GM23248 (cell line): ENCODE measurements at regions not wholly inside any gene's neighbourhood (a gene's known extent, or its start where the extent isn't known, plus 50 kb on each side); places are given as distances from the start of the nearest gene placed in this dataset.

Experiments used
- DNase-seq: peaks from one replicate; pipeline ENCODE4 v3.0.0-alpha.2; 2015
- H2AFZ ChIP-seq: fragments of 200-600 bp; sonication (generic); 2 replicates; pipeline ENCODE4 v1.6.1; 2016; ENCODE audit warnings: antibody characterized with exemption
- H3F3A ChIP-seq: fragments of 200-600 bp; sonication (generic); 2 replicates; pipeline ENCODE4 v1.6.1; 2016; ENCODE audit warnings: mild to moderate bottlenecking, antibody characterized with exemption, mixed run types; ENCODE audit not compliant: insufficient read depth
- H3K27ac ChIP-seq: fragments of 200-600 bp; sonication (generic); 2 replicates; pipeline ENCODE4 v1.5.1; 2016; ENCODE audit warnings: mild to moderate bottlenecking
- H3K27me3 ChIP-seq: fragments of 200-600 bp; sonication (generic); replicated peaks from 2 replicates; pipeline ENCODE4 v1.6.1; 2016; ENCODE audit warnings: mild to moderate bottlenecking; ENCODE audit not compliant: insufficient read depth
- H3K36me3 ChIP-seq: fragments of 200-600 bp; sonication (generic); 2 replicates; pipeline ENCODE4 v1.6.1; 2016; ENCODE audit warnings: low read depth, mild to moderate bottlenecking
- H3K4me1 ChIP-seq: fragments of 200-600 bp; sonication (generic); 2 replicates; pipeline ENCODE4 v1.6.1; 2016; ENCODE audit warnings: mild to moderate bottlenecking; ENCODE audit not compliant: insufficient read depth
- H3K4me2 ChIP-seq: fragments of 200-600 bp; sonication (generic); one replicate; pipeline ENCODE4 v1.6.1; 2016; ENCODE audit warnings: mild to moderate bottlenecking; ENCODE audit not compliant: unreplicated experiment
- H3K4me3 ChIP-seq: fragments of 200-600 bp; sonication (generic); 2 replicates; pipeline ENCODE4 v1.5.1; 2016; ENCODE audit warnings: mild to moderate bottlenecking
- H3K79me2 ChIP-seq: fragments of 200-600 bp; sonication (generic); 2 replicates; pipeline ENCODE4 v1.6.1; 2016; ENCODE audit warnings: mild to moderate bottlenecking; ENCODE audit not compliant: insufficient read depth
- H3K9ac ChIP-seq: fragments of 200-600 bp; sonication (generic); 2 replicates; pipeline ENCODE4 v1.6.1; 2016; ENCODE audit warnings: mild to moderate bottlenecking
- H3K9me2 ChIP-seq: fragments of 200-600 bp; sonication (generic); 2 replicates; pipeline ENCODE4 v1.6.1; 2016; ENCODE audit warnings: mixed run types, mild to moderate bottlenecking, moderate library complexity; ENCODE audit not compliant: insufficient read depth
- H3K9me3 ChIP-seq: fragments of 200-600 bp; sonication (generic); one replicate; pipeline ENCODE4 v1.6.1; 2017; ENCODE audit warnings: low read depth
- H4K20me1 ChIP-seq: fragments of 200-600 bp; sonication (generic); 2 replicates; pipeline ENCODE4 v1.6.0; 2016; ENCODE audit not compliant: insufficient read depth
- EZH2 ChIP-seq: fragments of 200-600 bp; sonication (generic); IDR thresholded peaks from 2 replicates; pipeline ENCODE4 v1.6.1; 2018; ENCODE audit warnings: antibody characterized with exemption, mild to moderate bottlenecking; ENCODE audit not compliant: insufficient read depth, poor library complexity, severe bottlenecking
- EZH2phosphoT487 ChIP-seq: fragments of 200-600 bp; sonication (generic); IDR thresholded peaks from 2 replicates; pipeline ENCODE4 v1.6.1; 2018; ENCODE audit warnings: antibody characterized with exemption, moderate library complexity, mild to moderate bottlenecking, low read depth; ENCODE audit not compliant: insufficient read depth
- WGBS, 2 experiments: methylation state at CpG; one replicate each; pipeline ENCODE4 v1.1.6; 2015 to 2017; ENCODE audit warnings: low lambda C conversion rate in 2 of 2, low coverage in 1 of 2; ENCODE audit errors: missing lambda C conversion rate in 2 of 2; 5-methylcytosine and 5-hydroxymethylcytosine counted together
- in situ Hi-C: fragments of 300-500 bp; cut with MboI; formaldehyde crosslinking; loops from 2 replicates; pipeline ENCODE4 v1.15.0; 2020

DNA sequence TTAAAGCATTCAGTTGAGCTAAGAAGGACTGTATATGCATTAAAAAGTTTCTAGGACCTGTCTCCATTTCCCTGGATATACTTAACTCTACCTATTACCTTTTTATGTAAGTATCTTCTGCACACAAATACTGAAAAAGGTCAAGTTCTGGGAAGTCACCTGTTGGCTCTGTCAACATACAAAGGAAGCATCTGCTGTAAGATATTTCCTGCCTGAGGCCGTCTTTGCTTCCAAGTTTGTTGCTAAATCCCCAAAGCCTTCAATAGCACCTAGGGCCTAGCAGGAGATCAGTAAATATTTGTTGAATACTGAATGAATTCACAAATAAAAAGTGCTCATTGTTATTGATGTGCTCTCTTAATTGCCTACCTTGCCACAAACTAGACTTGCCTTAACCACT lies 188.4 kb downstream of the DUSP6 start:
- in situ Hi-C loops, result no loop called here
- Histone ChIP-seq H3K27ac (no peak overlapping the region), H3K9me2 (no peaks in the 10 kb centered on the region), H3F3A (peaks cover 36% of the 10 kb centered on the region), H2AFZ (no peak overlapping the region), H3K4me3 (no peak overlapping the region), H3K79me2 (no peaks in the 10 kb centered on the region), H3K36me3 (no peaks in the 10 kb centered on the region), H3K4me1 (peaks cover 46% of the 10 kb centered on the region), H3K4me2 (no peak overlapping the region), H3K9me3 (no peaks in the 10 kb centered on the region), H3K9ac (no peak overlapping the region), H3K27me3 (no peaks in the 10 kb centered on the region), H4K20me1 (no peaks in the 10 kb centered on the region)
- no peak for TF ChIP-seq EZH2
- TF ChIP-seq EZH2phosphoT487, result no peak
- DNase-seq, result no peak
- WGBS, 2 experiments, result 94 to 100% methylated on average over 1 of the region's 1 CpG

DNA sequence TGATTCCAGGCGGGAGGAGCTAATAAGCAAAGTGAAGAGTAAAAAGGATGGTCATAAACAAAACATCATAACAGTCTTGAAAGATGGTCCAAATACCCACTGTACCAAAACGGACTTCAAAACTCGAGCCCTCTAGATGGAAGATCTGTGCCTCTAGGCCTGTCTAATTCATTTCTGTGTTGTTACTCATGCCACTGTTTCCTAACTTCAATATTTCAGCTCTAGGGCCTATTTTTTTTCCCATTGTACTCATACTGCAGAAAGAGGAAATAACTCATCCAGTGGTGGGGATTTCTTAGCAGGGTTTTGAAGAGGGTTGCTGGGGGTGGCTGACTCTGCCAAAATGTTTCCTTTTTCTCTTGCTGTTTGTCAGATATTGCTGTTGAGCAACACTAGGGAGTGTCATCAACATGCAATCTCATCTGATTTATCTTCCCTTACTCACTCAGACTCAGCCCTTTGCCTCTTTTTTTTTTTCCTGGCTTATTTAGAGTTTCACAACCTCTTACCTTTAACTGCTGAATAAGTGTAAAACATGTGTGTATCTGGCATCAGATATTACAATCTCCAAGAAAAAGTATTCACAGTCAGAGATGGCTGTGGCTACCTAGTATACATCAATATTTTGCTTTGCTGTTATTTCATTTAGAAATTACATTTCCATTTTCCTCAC lies 189.6 kb downstream of the DUSP6 start:
- Histone ChIP-seq H3K9me2 (no peaks in the 10 kb centered on the region), H2AFZ (0 out of 2 replicates have a peak overlapping the region, but pooled peaks have one; percentile 42), H3K9me3 (no peaks in the 10 kb centered on the region), H3K4me1 (peaks cover 57% of the 10 kb centered on the region), H3K79me2 (no peaks in the 10 kb centered on the region), H3K27me3 (no peaks in the 10 kb centered on the region), H3K4me2 (peak overlapping the region; percentile 52), H3K4me3 (0 out of 2 replicates have a peak overlapping the region, but pooled peaks have one; percentile 14), H3K9ac (peak overlapping the region; percentile 57), H3F3A (peaks cover 39% of the 10 kb centered on the region), H3K36me3 (no peaks in the 10 kb centered on the region), H3K27ac (peak overlapping the region; percentile 94), H4K20me1 (no peaks in the 10 kb centered on the region)
- TF ChIP-seq EZH2phosphoT487, result peak; percentile 97
- TF ChIP-seq EZH2, result no peak
- peak; percentile 98 for DNase-seq
- 1 to 2% methylated on average over 3 of the region's 3 CpGs for WGBS, 2 experiments
- in situ Hi-C loops, result no loop called here

DNA sequence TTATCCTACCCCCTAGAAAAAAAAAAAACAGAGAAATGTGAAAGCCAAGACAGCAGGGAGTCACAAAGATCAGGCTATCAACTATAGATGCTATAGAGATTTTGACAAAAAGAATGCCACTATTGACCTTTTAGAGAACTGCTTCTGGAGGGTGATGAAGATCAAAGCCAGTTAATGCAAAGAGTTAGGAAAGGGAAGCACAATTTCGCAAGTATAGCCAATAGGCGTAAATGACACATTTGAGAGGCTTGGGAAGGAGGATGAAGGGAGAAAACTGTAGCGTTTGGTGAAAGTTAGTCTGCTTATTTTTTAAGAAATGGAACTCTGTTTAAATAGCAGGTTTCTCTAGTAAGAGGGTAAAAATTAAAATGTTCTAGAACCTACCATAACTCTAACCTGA lies 190.7 kb downstream of the DUSP6 start:
- no peak for DNase-seq
- WGBS, 2 experiments, result 99 to 100% methylated on average over 3 of the region's 3 CpGs
- Histone ChIP-seq H3F3A (peaks cover 48% of the 10 kb centered on the region), H3K9me3 (no peaks in the 10 kb centered on the region), H3K4me3 (no peak overlapping the region), H3K4me2 (no peak overlapping the region), H3K4me1 (peaks cover 64% of the 10 kb centered on the region), H3K9me2 (no peaks in the 10 kb centered on the region), H3K9ac (no peak overlapping the region), H2AFZ (no peak overlapping the region), H4K20me1 (no peaks in the 10 kb centered on the region), H3K27ac (peak overlapping the region; percentile 94), H3K79me2 (no peaks in the 10 kb centered on the region), H3K27me3 (no peaks in the 10 kb centered on the region), H3K36me3 (no peaks in the 10 kb centered on the region)
- in situ Hi-C loops, result no loop called here
- TF ChIP-seq EZH2, result no peak
- TF ChIP-seq EZH2phosphoT487, result no peak

DNA sequence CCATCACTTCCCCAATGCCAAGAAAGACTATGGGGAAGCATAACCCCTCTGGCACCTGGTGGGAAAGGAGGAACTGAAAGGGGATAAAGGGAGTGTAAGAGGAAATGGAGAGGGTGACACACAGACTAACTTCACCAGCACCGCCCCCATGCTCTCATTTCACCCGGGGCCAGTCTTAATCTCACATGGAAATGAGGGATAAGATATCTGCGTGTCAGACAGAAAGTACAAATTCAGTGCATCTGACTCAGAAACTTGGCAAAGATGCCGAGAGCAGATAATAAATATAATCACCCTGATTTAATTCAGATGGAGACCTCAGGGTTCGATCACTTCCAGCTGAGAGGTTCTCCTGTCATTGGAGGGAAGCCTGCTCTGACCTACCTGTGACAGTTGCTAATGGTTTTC lies 191.6 kb downstream of the DUSP6 start:
- Histone ChIP-seq H3K9ac (peak overlapping the region; percentile 35), H3K79me2 (no peaks in the 10 kb centered on the region), H3K4me1 (peaks cover 65% of the 10 kb centered on the region)

More for the DNA sequence above, 191.6 kb downstream of the DUSP6 start:
- WGBS, 2 experiments, result 1 to 4% methylated on average over 5 of the region's 5 CpGs
- peak overlapping the region; percentile 52 for H3K4me2 ChIP-seq
- no peaks in the 10 kb centered on the region for H3K36me3 ChIP-seq
- peak; percentile 92 for DNase-seq
- peak overlapping the region; percentile 9; the same call in 1 of the 2 replicates for H2AFZ ChIP-seq
- H4K20me1 ChIP-seq, result no peaks in the 10 kb centered on the region
- no peaks in the 10 kb centered on the region for H3K9me2 ChIP-seq
- TF ChIP-seq EZH2phosphoT487 (no peak), EZH2 (no peak)
- peak overlapping the region; percentile 14; the same call in 1 of the 2 replicates for H3K4me3 ChIP-seq
- H3K27ac ChIP-seq, result peak overlapping the region; percentile 94
- peaks cover 56% of the 10 kb centered on the region for H3F3A ChIP-seq
- H3K27me3 ChIP-seq, result no peaks in the 10 kb centered on the region
- no peaks in the 10 kb centered on the region for H3K9me3 ChIP-seq
- in situ Hi-C loops, result no loop called here
